SIG-M5 treated with dmso at 0.1 percent for 504 hours (cell line): ENCODE measurements at regions not wholly inside any gene's neighbourhood (a gene's known extent, or its start where the extent isn't known, plus 50 kb on each side); places are given as distances from the start of the nearest gene placed in this dataset.
"Not testable (repeated sequence)": the region's sequence is repeated elsewhere in the genome, so short reads cannot be mapped to it uniquely, and the experiment has no call there.

ENCODE experiments used
- DNase-seq: peaks from one replicate; lab custom pipeline; 2025; ENCODE audit not compliant: unreplicated experiment; lab: John Stamatoyannopoulos, UW

DNA sequence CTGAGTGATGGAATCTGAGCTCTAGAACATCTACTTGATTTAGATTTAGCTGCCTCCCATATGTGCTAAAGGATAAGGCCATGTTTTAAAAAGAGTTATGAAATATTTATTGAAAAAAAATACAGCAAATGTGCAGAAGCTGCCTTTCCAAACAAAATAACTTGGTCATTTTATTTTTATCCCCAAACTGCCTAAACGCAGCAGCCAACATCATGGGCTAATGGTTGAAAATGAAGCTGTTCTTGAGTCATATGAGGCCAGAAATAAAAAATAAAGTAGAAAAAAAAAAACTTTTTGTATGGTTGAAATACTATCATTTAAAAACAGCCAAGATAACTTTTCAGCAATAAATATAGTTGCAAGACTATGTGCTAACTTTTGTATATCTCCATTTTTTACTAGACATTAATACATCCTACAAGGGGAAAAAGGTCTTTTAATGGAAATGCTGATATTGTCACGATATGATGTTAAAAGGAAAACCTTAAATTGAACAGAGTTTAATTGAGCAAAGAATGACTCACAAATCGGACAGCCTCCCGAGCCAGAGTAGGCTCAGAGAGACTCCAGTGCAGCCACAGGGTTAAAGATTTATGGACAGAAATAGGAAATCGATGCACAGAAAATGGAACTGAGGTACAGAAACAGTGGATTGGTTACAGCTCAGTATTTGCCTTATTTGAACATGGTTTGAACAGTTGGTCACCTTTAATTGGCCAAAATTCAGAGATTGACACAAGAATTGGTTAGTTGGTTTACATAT lies 305.8 kb downstream of the MDFIC start:
- DNase-seq, result no peak

- DNase-seq, result no peak
Measured at GRCh38 chr7:115226410-115226809, 304.5 kb downstream of the MDFIC start.

DNA sequence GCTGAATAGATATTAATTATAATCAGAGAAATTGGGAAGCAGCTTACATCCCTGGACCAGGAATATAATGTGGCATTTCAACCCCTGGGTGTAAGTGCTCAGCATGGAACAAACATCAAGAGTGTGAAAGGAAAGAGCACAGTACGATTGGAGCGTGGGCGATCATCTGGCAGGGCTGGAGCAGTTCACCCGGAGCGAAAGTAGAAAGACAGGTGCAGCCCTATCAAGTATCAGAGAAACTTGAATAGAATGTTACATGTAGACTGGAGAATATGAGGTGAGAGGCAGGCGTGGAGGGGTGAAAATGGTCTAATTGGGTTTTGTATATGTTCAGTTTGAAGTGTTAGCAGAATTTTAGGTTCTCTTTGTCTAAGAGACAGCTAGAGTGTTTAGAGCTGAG lies 303.0 kb downstream of the MDFIC start:
- DNase-seq, result no peak

DNA sequence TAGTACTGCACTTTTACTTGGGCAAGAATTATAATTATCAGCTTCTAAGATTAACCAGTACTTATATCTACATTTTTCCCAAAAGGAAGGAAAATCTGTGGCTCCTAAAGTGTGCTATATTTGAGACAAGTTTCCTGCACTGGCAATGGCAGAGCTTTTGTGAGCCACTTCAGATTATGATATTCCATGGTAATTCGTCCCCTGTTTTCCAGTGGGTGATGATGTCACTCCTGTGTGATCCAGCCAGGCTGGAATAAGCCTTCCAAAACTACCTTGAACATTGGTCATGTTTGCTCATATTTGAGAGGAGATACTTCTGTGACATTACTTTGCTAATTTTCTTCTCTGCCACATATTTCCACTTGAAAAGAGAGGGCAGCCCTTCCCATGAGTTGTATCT lies 302.1 kb downstream of the MDFIC start:
- no peak for DNase-seq

DNA sequence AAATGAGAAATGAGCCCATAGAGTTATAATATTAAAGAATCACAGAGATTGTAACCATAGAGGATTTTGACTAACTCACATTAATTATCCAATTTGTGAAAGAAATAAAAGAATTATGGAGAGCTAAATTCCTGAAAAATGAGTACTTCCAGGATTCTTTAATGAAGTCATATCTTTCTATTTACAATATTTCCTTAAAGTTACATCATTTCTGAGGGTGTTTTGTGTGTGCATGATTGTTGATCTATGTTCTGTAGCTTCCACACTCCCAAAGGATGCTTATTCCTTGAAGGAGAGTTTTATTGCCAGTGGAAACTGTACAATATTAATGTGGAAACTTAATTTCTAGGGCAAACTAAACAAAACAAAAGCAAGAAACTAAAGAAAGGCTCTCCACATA lies 299.6 kb downstream of the MDFIC start:
- DNase-seq, result no peak

- no peak for DNase-seq
Measured at GRCh38 chr7:115218076-115218475, 296.2 kb downstream of the MDFIC start.

- peak; percentile 18 for DNase-seq
Measured at GRCh38 chr7:115217373-115217772, 295.5 kb downstream of the MDFIC start.

DNA sequence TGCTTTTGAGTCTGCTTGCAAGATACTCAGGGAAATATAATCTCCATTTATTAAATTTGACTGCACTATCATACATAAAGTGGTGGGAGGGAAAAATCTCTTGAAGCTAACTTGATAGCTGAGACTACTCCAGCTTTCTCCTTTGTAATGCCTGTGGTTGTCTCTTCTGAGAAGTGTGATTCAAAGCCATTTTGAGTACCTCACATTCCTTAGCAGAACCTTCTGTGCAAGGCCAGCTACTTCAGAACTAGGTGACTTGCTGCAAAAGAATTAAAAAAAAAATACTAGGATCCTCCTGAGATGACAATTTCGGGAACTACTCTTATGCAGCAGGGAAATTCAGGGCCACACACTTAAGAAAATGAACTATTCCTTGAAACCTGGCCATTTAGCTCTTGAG lies 294.8 kb downstream of the MDFIC start:
- no peak for DNase-seq

DNA sequence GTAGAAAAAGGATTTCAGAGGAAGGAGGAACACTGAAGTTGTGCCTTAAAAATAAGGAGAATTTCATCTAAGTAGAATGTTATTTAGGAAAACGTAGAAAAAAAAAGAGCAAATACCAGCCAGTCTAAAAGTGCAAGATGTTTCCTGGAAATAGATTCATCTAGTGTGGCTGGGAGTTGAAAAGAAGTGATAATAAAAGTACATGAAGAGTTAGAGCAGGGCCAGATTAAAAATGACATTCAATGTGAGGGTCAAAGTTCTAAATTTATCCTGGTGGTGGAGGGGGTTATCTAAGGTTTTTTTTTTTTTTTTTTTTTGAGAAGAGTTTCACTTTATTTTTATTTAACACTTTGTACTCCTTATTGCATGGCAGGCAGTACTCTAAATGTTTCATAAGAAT lies 289.3 kb downstream of the MDFIC start:
- no peak for DNase-seq

DNA sequence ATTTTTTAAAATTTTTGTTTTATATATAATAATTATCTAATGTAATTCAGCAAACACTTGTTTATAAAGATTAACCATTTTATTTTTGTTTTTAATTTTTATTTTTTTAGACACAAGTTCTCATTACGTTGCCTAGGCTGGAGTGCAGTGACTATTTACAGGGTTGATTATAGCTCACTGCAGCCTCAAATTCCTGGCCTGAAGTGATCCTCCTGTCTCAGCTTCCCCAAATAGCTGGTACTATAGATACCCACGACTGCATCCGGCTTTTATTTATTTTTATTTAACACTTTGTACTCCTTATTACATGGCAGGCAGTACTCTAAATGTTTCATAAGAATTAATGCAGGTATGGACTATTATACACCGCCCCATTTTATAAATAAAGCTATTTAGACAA lies 288.7 kb downstream of the MDFIC start:
- no peak for DNase-seq

DNA sequence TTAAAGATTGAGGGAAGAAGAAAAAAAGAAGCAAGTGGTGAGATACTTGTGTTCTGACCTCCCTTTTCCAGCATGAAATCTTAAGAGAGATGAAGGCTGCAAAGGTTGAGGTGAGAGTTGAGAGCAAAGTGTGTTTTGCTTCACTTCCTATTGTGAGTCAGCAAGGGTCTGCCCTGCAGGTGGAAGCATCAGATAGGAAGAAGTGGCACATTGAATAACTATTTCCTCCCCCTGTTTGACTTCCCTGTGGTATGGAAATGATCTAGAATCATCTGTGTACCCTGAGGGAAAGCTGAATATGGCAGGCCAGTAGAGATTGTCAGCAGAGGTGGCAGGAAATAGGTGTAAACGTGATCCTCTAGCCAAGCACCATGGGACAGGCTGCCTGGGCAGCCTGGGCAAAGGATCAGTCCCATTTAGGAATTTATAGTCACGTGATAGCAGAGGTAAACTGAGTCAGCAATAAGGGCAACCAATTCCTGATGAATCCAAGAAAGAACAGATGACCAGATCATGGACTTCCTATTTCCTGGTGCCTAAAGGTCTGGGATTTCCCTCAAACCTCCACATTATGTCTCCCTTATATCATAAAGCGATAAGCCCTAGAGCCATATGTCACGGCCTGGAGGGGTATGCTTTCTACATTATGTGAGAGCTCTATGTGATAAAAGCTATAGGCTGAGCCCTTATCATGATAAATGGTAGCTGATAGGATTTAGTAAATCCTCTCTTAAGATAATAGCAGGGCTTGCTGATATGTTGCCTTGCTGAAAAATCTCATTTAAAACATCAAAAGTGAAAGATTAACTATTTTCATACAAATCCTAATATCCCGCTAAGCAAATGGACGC lies 287.0 kb downstream of the MDFIC start:
- no peak for DNase-seq

GRCh38 chr7:115206374-115206773 lies 284.5 kb downstream of the MDFIC start:
- DNase-seq, result not testable (repeated sequence)

- DNase-seq, result no peak
Measured at GRCh38 chr7:115198143-115198542, 276.2 kb downstream of the MDFIC start.

- DNase-seq, result no peak
Measured at GRCh38 chr7:115195208-115195607, 273.3 kb downstream of the MDFIC start.

- DNase-seq, result no peak
Measured at GRCh38 chr7:115191526-115191925, 269.6 kb downstream of the MDFIC start.

DNA sequence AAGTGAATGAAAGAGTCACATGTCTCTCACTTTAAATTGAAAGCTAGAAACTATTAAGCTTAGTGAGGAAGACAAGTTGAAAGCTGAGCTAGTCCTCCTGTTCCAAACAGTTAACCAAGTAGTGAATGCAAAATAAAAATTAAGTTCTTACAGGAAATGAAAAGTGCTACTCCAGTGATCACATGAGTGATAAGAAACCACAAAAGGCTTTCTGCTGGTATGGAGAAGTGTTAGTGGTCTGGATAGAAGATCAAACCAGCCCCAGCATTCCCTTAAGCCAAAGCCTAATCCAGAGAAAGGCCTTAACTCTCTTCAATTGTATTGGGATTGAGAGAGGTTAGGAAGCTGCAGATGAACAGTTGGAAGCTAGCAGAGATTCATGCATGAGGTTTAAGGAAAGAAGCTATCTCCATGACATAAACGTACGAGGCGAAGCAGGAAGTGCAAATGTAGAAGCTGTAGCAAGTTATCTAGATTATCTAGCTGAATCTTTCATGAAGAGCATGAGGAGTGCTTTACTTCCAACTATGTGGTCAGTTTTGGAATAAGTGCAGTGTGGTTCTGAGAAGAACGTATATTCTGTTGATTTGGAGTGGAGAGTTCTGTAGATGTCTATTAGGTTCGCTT lies 261.6 kb downstream of the MDFIC start:
- no peak for DNase-seq

DNA sequence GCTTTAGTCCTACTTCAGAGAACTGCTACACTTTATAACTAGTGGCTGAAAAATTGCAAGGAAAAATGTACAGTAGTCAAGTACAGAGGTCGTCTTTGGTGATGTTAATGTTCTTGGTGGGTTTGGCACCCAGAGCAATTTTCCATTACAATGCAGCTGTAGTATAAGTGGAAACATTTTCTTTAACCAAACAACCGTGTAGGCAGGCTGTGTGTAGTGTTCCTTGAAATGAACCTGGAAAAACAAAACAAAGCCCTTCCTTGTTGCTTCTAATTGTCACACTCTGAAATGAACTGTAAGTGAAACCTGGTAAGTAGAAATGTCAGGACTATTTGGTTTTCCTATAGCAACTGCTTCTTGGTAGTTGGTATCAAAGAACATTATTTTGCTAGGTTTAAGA lies 256.9 kb downstream of the MDFIC start:
- no peak for DNase-seq

GRCh38 chr7:115177823-115178222 lies 255.9 kb downstream of the MDFIC start:
- DNase-seq, result no peak

DNA sequence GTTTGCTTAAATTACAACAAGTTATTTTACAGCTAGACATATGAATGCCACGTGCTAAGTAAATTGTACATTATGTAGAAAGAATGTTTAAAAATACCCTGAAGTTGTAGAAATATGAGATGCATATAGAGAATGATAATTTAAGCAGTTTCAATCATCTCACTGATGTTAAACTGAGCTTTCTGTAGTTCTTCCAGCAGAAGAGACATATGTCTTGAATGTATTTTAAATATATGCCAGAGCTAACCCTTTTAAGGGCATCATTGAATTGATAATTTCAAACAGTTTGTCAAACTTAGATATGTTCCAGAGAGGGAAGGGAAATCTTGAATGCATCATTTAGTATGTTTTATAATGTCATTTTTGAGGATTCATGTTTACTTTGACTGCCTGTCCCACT lies 255.2 kb downstream of the MDFIC start:
- DNase-seq, result no peak

GRCh38 chr7:115172397-115172796 lies 250.5 kb downstream of the MDFIC start:
- not testable (repeated sequence) for DNase-seq

DNA sequence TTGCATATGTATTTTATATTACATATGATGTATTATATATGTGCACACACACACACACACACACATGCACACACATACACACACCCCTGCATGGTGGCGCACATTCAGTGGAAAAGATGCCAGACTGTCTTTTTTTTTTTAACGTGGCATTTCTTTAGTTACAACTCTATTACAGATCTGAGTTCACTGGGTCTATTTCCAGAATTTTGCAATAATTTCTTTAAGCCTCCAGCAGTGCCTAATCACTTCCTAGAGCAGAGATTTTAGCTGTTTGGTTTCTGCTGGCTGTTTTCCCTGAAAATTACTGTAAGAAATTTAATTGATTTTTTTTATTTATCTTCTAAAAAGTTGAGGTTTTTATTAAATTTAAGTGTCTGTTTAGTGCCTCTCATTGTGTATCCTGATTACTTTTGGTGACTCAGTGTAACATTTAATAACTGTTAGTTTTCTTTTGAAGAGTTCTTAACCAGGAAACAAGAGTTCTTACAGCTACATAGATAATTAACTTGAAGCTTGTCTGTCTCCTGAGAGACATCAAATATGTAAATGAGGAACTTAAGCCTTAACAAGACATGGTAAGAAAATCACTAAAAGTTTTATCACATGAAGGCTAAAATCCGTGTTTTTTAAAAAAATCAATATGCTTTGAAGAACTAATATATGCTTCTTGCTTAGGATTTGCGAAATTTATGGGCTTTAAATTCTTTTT lies 232.0 kb downstream of the MDFIC start:
- no peak for DNase-seq
